SK-N-SH (cell line): ENCODE measurements at regions not wholly inside any gene's neighbourhood (a gene's known extent, or its start where the extent isn't known, plus 50 kb on each side); places are given as distances from the start of the nearest gene placed in this dataset.

Experiments used
- CTCF ChIA-PET: fragments of 300-600, 350-600 bp; formaldehyde crosslinking; extraction: SDS; loops from one replicate; lab custom pipeline; 2021; lab: Yijun Ruan, JAX
- POLR2A ChIA-PET: fragments of 350-600 bp; sonication (Branson Sonifier 250); formaldehyde crosslinking; extraction: SDS; loops from one replicate; lab custom pipeline; 2020; ENCODE audit warnings: antibody characterized with exemption, inconsistent platforms; lab: Yijun Ruan, JAX
- DNase-seq: peaks from one replicate; pipeline ENCODE4 v3.0.0; 2012
- H2AFZ ChIP-seq: fragments of 200-600 bp; sonication (generic); 2 replicates; pipeline ENCODE4 v1.8.1; 2016; ENCODE audit warnings: antibody characterized with exemption, mild to moderate bottlenecking, low read depth
- H3F3A ChIP-seq: fragments of 200-600 bp; sonication (generic); replicated peaks from 2 replicates; pipeline ENCODE3; 2016; ENCODE audit warnings: antibody characterized with exemption, mild to moderate bottlenecking; ENCODE audit not compliant: insufficient read depth
- H3K27ac ChIP-seq, 2 experiments: fragments of 200-500 bp in 1 of 2; fragments of 200-600 bp in 1 of 2; sonication (Bioruptor generic) in 1 of 2; sonication (generic), shearing (Covaris generic) in 1 of 2; 2 replicates each; pipeline versions ENCODE4 v1.5.1 to v1.6.1; 2014 to 2016; ENCODE audit warnings: low read depth in 2 of 2, inconsistent platforms in 1 of 2, low read length in 1 of 2, mild to moderate bottlenecking in 1 of 2, mixed read lengths in 1 of 2
- H3K27me3 ChIP-seq: fragments of 200-600 bp; sonication (generic), shearing (Covaris generic); 2 replicates; pipeline ENCODE4 v1.6.1; 2016; ENCODE audit warnings: mixed run types; ENCODE audit not compliant: insufficient read depth
- H3K36me3 ChIP-seq, 2 experiments: fragments of 200-500 bp in 1 of 2; fragments of 200-600 bp in 1 of 2; sonication (Bioruptor generic) in 1 of 2; sonication (generic) in 1 of 2; replicated peaks in 1 of 2; 2 replicates each; pipeline versions ENCODE3 to v1.5.1; 2014 to 2016; ENCODE audit warnings: low read length in 1 of 2, mild to moderate bottlenecking in 1 of 2; ENCODE audit not compliant: insufficient read depth in 2 of 2, control insufficient read depth in 1 of 2
- H3K4me1 ChIP-seq, 2 experiments: fragments of 200-500 bp in 1 of 2; fragments of 200-600 bp in 1 of 2; sonication (Bioruptor generic) in 1 of 2; sonication (generic), shearing (Covaris generic) in 1 of 2; 2 replicates each; pipeline versions ENCODE4 v1.5.1 to v1.6.1; 2014 to 2016; ENCODE audit warnings: low read depth in 1 of 2, low read length in 1 of 2, mixed run types in 1 of 2; ENCODE audit not compliant: insufficient read depth in 2 of 2, control insufficient read depth in 1 of 2
- H3K4me2 ChIP-seq: fragments of 200-600 bp; sonication (generic), shearing (Covaris generic); 2 replicates; pipeline ENCODE4 v1.6.1; 2017; ENCODE audit warnings: mixed run types
- H3K4me3 ChIP-seq, 2 experiments: fragments of 200-500 bp in 1 of 2; fragments of 200-600 bp in 1 of 2; sonication (Bioruptor generic) in 1 of 2; sonication (generic), shearing (Covaris generic) in 1 of 2; 2 replicates each; pipeline versions ENCODE4 v1.5.1 to v1.8.1; 2014 to 2016; ENCODE audit warnings: low read depth in 2 of 2, inconsistent platforms in 1 of 2, low read length in 1 of 2, mild to moderate bottlenecking in 1 of 2, mixed read lengths in 1 of 2, moderate library complexity in 1 of 2
- H3K79me2 ChIP-seq: fragments of 200-600 bp; sonication (generic); 2 replicates; pipeline ENCODE4 v1.8.1; 2017; ENCODE audit warnings: mild to moderate bottlenecking; ENCODE audit not compliant: insufficient read depth
- H3K9ac ChIP-seq: fragments of 200-600 bp; sonication (generic); 2 replicates; pipeline ENCODE4 v1.6.1; 2017; ENCODE audit warnings: mixed run types
- H3K9me2 ChIP-seq: fragments of 200-600 bp; sonication (generic); 2 replicates; pipeline ENCODE4 v1.6.1; 2017; ENCODE audit warnings: mixed run types
- H3K9me3 ChIP-seq: fragments of 200-600 bp; sonication (generic); 2 replicates; pipeline ENCODE4 v1.6.1; 2017; ENCODE audit warnings: mixed run types, mild to moderate bottlenecking, moderate library complexity
- H4K20me1 ChIP-seq: fragments of 200-600 bp; sonication (generic); 2 replicates; pipeline ENCODE4 v1.6.1; 2017; ENCODE audit warnings: mild to moderate bottlenecking, mixed run types; ENCODE audit not compliant: insufficient read depth
- CTCF ChIP-seq: fragments of 200-600 bp; sonication (generic); IDR thresholded peaks from 2 replicates; pipeline ENCODE4 v1.6.1; 2017; ENCODE audit warnings: antibody characterized with exemption, mild to moderate bottlenecking, moderate library complexity
- EP300 ChIP-seq, 2 experiments: IDR thresholded peaks; 2 replicates each; pipeline versions ENCODE4 v1.4.0 to v1.6.1; 2012; ENCODE audit warnings: borderline replicate concordance in 1 of 2, low read depth in 1 of 2, low read length in 1 of 2
- FOSL2 ChIP-seq: IDR thresholded peaks from 2 replicates; pipeline ENCODE4 v1.4.0; 2012; ENCODE audit warnings: low read depth, mild to moderate bottlenecking, moderate library complexity, borderline replicate concordance
- GABPA ChIP-seq: IDR thresholded peaks from 2 replicates; pipeline ENCODE4 v1.4.0; 2012; ENCODE audit warnings: low read depth, mild to moderate bottlenecking
- GATA2 ChIP-seq: sonication (generic); formaldehyde crosslinking; IDR thresholded peaks from 2 replicates; pipeline ENCODE4 v1.5.0; 2020; ENCODE audit warnings: mild to moderate bottlenecking, missing genetic modification reagents
- IRF3 ChIP-seq: fragments of 150-350 bp; IDR thresholded peaks from 2 replicates; pipeline ENCODE4 v1.6.1; 2016; ENCODE audit warnings: mild to moderate bottlenecking, low read depth, low read length
- MAX ChIP-seq: IDR thresholded peaks from 2 replicates; pipeline ENCODE4 v1.4.0; 2012; ENCODE audit warnings: low read depth
- POLR2AphosphoS5 ChIP-seq: IDR thresholded peaks from 2 replicates; pipeline ENCODE4 v1.6.1; 2012; ENCODE audit warnings: low read depth, low read length
- REST ChIP-seq: IDR thresholded peaks from 2 replicates; pipeline ENCODE4 v1.6.1; 2012; ENCODE audit warnings: mild to moderate bottlenecking, low read depth, low read length, moderate library complexity
- WGBS: methylation state at CpG from one replicate; pipeline ENCODE4 v1.1.6; 2017; ENCODE audit warnings: low lambda C conversion rate; 5-methylcytosine and 5-hydroxymethylcytosine counted together

GRCh38 chrX:26522501-26522900 lies 306.5 kb downstream of the MAGEB5 start:
- H4K20me1 ChIP-seq = no peaks in the 10 kb centered on the region
- CTCF ChIA-PET = no interaction called here

More at GRCh38 chrX:26522501-26522900, 306.5 kb downstream of the MAGEB5 start:
- no peaks in the 10 kb centered on the region for H3K4me1 ChIP-seq
- no peak overlapping the region for H2AFZ ChIP-seq
- no peaks in the 10 kb centered on the region for H3K36me3 ChIP-seq
- H3K27ac ChIP-seq = no peak overlapping the region
- no peak overlapping the region for H3K4me3 ChIP-seq
- no peak overlapping the region for H3K9ac ChIP-seq
- H3K27me3 ChIP-seq = no peaks in the 10 kb centered on the region
- DNase-seq = no peak
- no peaks in the 10 kb centered on the region for H3K9me2 ChIP-seq
- H3K9me3 ChIP-seq = no peaks in the 10 kb centered on the region
- H3K4me2 ChIP-seq = no peak overlapping the region
- POLR2A ChIA-PET = no interaction called here
- no peaks in the 10 kb centered on the region for H3F3A ChIP-seq
- TF ChIP-seq REST (no peak), POLR2AphosphoS5 (no peak), MAX (no peak), CTCF (no peak), EP300 (IDR thresholded peaks at IDR 0.05; ENCODE audit: borderline replicate concordance in 1 of 2, low read depth in 1 of 2, low read length in 1 of 2) (no peak), IRF3 (no peak), FOSL2 (no peak), GABPA (no peak), GATA2 (CRISPR knock-in tag) (no peak)
- no peaks in the 10 kb centered on the region for H3K79me2 ChIP-seq
- WGBS = 3% methylated on average over 2 of the region's 2 CpGs
